ENCODE measurements at regions not wholly inside any gene's neighbourhood (a gene's known extent, or its start where the extent isn't known, plus 50 kb on each side); places are given as distances from the start of the nearest gene placed in this dataset.

- TF ChIP-seq FOXM1 (IDR thresholded peaks at IDR 0.05; ENCODE audit: borderline replicate concordance) (no peak), TARDBP (IDR thresholded peaks at IDR 0.05) (no peak), ELF4 (IDR thresholded peaks at IDR 0.05) (no peak), SP1 (IDR thresholded peaks at IDR 0.05) (no peak), CTBP1 (IDR thresholded peaks at IDR 0.05; ENCODE audit: borderline replicate concordance) (no peak), NFRKB (IDR thresholded peaks at IDR 0.05) (no peak), BHLHE40 (IDR thresholded peaks at IDR 0.05; ENCODE audit: borderline replicate concordance) (no peak)
These were observed 1017.5 kb upstream of the TENM4 start for GRCh38 chr11:80458376-80458775.
